OCI-LY7 (cell line): ENCODE measurements at regions not wholly inside any gene's neighbourhood (a gene's known extent, or its start where the extent isn't known, plus 50 kb on each side); places are given as distances from the start of the nearest gene placed in this dataset.

Experiments used
- BruUV-seq: library from RNA; stranded (reverse); fragments of 400-500 nt; replicated peaks from 2 replicates; lab custom pipeline; 2021; lab: Mats Ljungman, UMichigan
- CTCF ChIA-PET: fragments of 300-600 bp; sonication (Branson Sonifier 250); formaldehyde crosslinking; loops from one replicate; lab custom pipeline; 2022; ENCODE audit warnings: antibody characterized with exemption; ENCODE audit not compliant: unreplicated experiment; lab: Charles Lee
- POLR2A ChIA-PET: fragments of 300-600 bp; sonication (Branson Sonifier 250); formaldehyde crosslinking; loops from one replicate; lab custom pipeline; 2022; ENCODE audit warnings: antibody characterized with exemption; lab: Charles Lee
- DNase-seq: peaks from one replicate; pipeline ENCODE4 v3.0.0-alpha.2; 2015; ENCODE audit warnings: low spot score
- H2AFZ ChIP-seq: fragments of 200-600 bp; sonication (generic), shearing (Covaris generic); 2 replicates; pipeline ENCODE4 v1.6.1; 2014; ENCODE audit warnings: mild to moderate bottlenecking, antibody characterized with exemption, low read length, moderate library complexity
- H3K27ac ChIP-seq: fragments of 200-600 bp; sonication (generic); 2 replicates; pipeline ENCODE4 v1.5.1; 2014; ENCODE audit warnings: mixed run types, low read depth, mild to moderate bottlenecking, moderate library complexity, low read length, inconsistent platforms; ENCODE audit not compliant: poor library complexity, severe bottlenecking
- H3K36me3 ChIP-seq: fragments of 200-600 bp; sonication (generic); 2 replicates; pipeline ENCODE4 v1.6.1; 2014; ENCODE audit warnings: mild to moderate bottlenecking, antibody characterized with exemption, low read length, moderate library complexity, mixed read lengths; ENCODE audit not compliant: insufficient read depth
- H3K4me1 ChIP-seq: fragments of 200-600 bp; sonication (generic); 2 replicates; pipeline ENCODE4 v1.5.1; 2014; ENCODE audit warnings: mild to moderate bottlenecking, low read length; ENCODE audit not compliant: insufficient read depth, poor library complexity, severe bottlenecking
- H3K4me2 ChIP-seq: fragments of 200-600 bp; sonication (generic); 2 replicates; pipeline ENCODE4 v1.6.1; 2014; ENCODE audit warnings: mild to moderate bottlenecking, low read length
- H3K4me3 ChIP-seq: fragments of 200-600 bp; sonication (generic); 2 replicates; pipeline ENCODE4 v1.5.1; 2014; ENCODE audit warnings: mild to moderate bottlenecking, low read depth, low read length; ENCODE audit not compliant: poor library complexity, severe bottlenecking
- H3K79me2 ChIP-seq: fragments of 200-600 bp; sonication (generic); 2 replicates; pipeline ENCODE4 v1.6.1; 2016; ENCODE audit warnings: low read depth, mild to moderate bottlenecking, low read length, moderate library complexity, mixed read lengths; ENCODE audit not compliant: insufficient read depth
- H3K9me2 ChIP-seq: fragments of 200-600 bp; sonication (generic); 2 replicates; pipeline ENCODE4 v1.6.1; 2016; ENCODE audit warnings: mild to moderate bottlenecking, low read length, mixed read lengths; ENCODE audit not compliant: insufficient read depth
- H3K9me3 ChIP-seq: fragments of 200-600 bp; sonication (generic); 2 replicates; pipeline ENCODE4 v1.6.1; 2014; ENCODE audit warnings: mild to moderate bottlenecking, mixed run types, low read length, mixed read lengths
- H4K20me1 ChIP-seq: fragments of 200-600 bp; sonication (generic); 2 replicates; pipeline ENCODE4 v1.6.1; 2014; ENCODE audit warnings: mild to moderate bottlenecking, antibody characterized with exemption, low read length, moderate library complexity, mixed read lengths; ENCODE audit not compliant: insufficient read depth
- CTCF ChIP-seq: fragments of 200-600 bp; sonication (generic); conservative IDR thresholded peaks from 2 replicates; pipeline ENCODE4 v1.5.1; 2014; ENCODE audit warnings: mild to moderate bottlenecking, antibody characterized with exemption, low read length, moderate library complexity, mixed read lengths
- EZH2phosphoT487 ChIP-seq: fragments of 200-600 bp; sonication (generic); IDR thresholded peaks from 2 replicates; pipeline ENCODE4 v1.6.1; 2018; ENCODE audit warnings: low read depth, borderline replicate concordance, mild to moderate bottlenecking, mixed run types, antibody characterized with exemption, low read length, moderate library complexity, mixed read lengths
- intact Hi-C: fragments of 100-400 bp; cut with micrococcal nuclease; formaldehyde crosslinking; loops from one replicate; pipeline ENCODE4 v1.10.0; 2022; ENCODE audit not compliant: unreplicated experiment

DNA sequence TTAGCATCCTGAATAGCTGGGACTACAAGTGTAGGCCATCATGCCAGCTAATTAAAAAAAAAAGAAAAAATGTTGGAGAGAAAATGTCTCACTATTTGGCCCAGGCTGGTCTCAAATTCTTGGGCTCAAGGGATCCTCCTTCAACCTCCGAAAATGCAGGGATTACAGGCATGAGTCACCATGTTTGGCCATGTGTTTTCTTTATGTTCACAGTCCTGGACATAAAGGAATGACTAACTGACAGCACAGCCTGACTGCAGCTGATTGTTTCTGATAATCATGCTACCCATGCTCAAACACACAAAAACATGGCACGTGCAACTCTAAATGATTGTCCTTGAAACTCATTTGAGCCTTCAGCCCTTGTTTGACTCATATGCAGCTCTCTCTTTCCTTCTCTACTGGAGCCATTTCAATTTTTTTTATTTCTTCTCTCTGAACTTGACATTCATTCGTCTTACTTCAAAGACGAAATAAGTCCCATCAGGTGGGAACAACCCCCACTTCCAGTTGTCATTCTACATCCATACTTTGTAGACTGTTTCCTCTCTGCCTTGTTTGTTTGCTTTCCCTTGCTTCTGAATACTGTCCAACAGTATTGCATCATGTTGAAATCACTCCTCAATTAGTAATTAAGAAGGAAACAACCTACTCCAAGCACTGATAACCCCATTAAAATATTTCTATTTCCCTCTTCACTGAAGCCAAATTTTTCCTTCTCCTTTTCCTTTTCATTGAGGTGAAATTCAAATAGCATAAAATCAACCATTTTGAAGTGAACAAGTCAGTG, 413.0 kb downstream of the BMP2 start:
- intact Hi-C loops: no loop called here
- TF ChIP-seq CTCF: no peak
- no peak for TF ChIP-seq EZH2phosphoT487
- H3K79me2 ChIP-seq: no peaks in the 10 kb centered on the region
- H3K4me1 ChIP-seq: no peaks in the 10 kb centered on the region
- no peaks in the 10 kb centered on the region for H3K9me2 ChIP-seq
- no peaks in the 10 kb centered on the region for H3K36me3 ChIP-seq
- BruUV-seq: no TSS peak
- H3K27ac ChIP-seq: no peak overlapping the region
- no peak overlapping the region for H2AFZ ChIP-seq
- H3K4me2 ChIP-seq: no peak overlapping the region
- H3K9me3 ChIP-seq: no peaks in the 10 kb centered on the region
- POLR2A ChIA-PET: no interaction called here
- DNase-seq: no peak
- CTCF ChIA-PET: no interaction called here
- H4K20me1 ChIP-seq: no peaks in the 10 kb centered on the region
- no peak overlapping the region for H3K4me3 ChIP-seq

DNA sequence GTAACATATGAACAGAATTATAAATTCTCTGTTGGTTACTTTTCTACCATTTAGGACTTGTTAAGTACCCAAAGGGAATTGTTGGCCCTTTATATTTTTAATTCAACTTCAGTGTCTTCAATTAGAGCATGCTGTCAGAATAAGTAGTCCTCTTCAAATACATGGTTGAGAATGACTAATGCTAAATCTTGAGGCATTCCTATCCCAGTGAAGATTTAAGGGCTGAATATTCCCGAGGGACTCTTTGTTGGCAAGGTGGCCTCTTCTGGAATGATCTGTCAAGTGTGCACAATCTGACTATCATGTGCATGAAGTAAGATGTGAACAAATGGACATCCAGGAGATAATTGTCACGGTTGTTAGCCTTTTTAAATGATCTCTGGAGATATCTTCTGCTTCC, 421.7 kb downstream of the BMP2 start:
- H3K4me3 ChIP-seq: no peak overlapping the region
- no peaks in the 10 kb centered on the region for H3K9me3 ChIP-seq
- ChIA-PET CTCF (no interaction called here), POLR2A (no interaction called here)
- H3K27ac ChIP-seq: no peak overlapping the region
- BruUV-seq: no TSS peak
- no peaks in the 10 kb centered on the region for H3K9me2 ChIP-seq
- H2AFZ ChIP-seq: no peak overlapping the region
- H3K4me2 ChIP-seq: no peak overlapping the region
- no peak for DNase-seq
- intact Hi-C loops: no loop called here
- no peaks in the 10 kb centered on the region for H3K79me2 ChIP-seq
- no peaks in the 10 kb centered on the region for H3K36me3 ChIP-seq
- no peaks in the 10 kb centered on the region for H4K20me1 ChIP-seq
- TF ChIP-seq EZH2phosphoT487: no peak
- no peaks in the 10 kb centered on the region for H3K4me1 ChIP-seq

DNA sequence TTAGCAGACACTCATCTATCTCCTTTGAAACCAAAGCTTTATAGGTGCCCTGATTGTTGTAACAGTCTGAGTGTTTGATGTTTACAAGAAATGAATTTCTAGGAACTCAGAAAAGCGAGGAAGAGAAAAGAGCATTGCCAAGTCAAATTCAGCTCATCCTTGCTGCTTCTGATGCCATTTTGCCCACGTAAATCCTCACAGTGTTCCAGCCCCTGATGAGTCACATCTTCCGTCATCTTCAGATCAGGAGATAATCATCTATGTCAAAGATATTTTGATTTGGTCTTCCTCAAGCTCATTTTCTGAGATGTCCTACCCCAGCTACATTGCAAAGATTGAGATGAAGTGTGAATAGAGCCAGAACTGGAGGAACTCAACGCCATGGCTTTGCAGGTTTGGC, 426.2 kb downstream of the BMP2 start:
- H3K36me3 ChIP-seq: no peaks in the 10 kb centered on the region
- H3K79me2 ChIP-seq: no peaks in the 10 kb centered on the region
- no peaks in the 10 kb centered on the region for H3K4me1 ChIP-seq
- no peak overlapping the region for H3K4me2 ChIP-seq
- H3K27ac ChIP-seq: no peak overlapping the region
- H4K20me1 ChIP-seq: no peaks in the 10 kb centered on the region
- intact Hi-C loops: no loop called here
- no peak overlapping the region for H2AFZ ChIP-seq
- ChIA-PET CTCF (no interaction called here), POLR2A (no interaction called here)
- no peak overlapping the region for H3K4me3 ChIP-seq
- TF ChIP-seq EZH2phosphoT487 (no peak), CTCF (no peak)
- BruUV-seq: no TSS peak
- H3K9me2 ChIP-seq: no peaks in the 10 kb centered on the region
- H3K9me3 ChIP-seq: no peaks in the 10 kb centered on the region
- no peak for DNase-seq
